22Rv1 (cell line): ENCODE measurements at regions not wholly inside any gene's neighbourhood (a gene's known extent, or its start where the extent isn't known, plus 50 kb on each side); places are given as distances from the start of the nearest gene placed in this dataset.

ENCODE experiments used
- H3K27ac ChIP-seq: fragments of 450-650 bp; 2 replicates; pipeline ENCODE4 v1.5.1; 2017
- CTCF ChIP-seq: fragments of 450-650 bp; IDR thresholded peaks from 2 replicates; pipeline ENCODE4 v1.5.1; 2017; ENCODE audit warnings: mild to moderate bottlenecking
- ZFX ChIP-seq: fragments of 450-650 bp; IDR thresholded peaks from 2 replicates; pipeline ENCODE4 v1.6.1; 2017; ENCODE audit warnings: antibody characterized with exemption, borderline replicate concordance

GRCh38 chr2:212843409-212844199 is 305.0 kb upstream of the ERBB4 start:
- H3K27ac ChIP-seq, result no peak overlapping the region
- no peak for TF ChIP-seq ZFX
- TF ChIP-seq CTCF, result no peak

- no peak overlapping the region for H3K27ac ChIP-seq
- TF ChIP-seq ZFX (no peak), CTCF (no peak)
Observed at GRCh38 chr2:212842544-212843185, 304.1 kb upstream of the ERBB4 start.

GRCh38 chr2:212841460-212841859 is 302.9 kb upstream of the ERBB4 start:
- no peak overlapping the region for H3K27ac ChIP-seq
- TF ChIP-seq CTCF (no peak), ZFX (no peak)

GRCh38 chr2:212832211-212833195 is 293.9 kb upstream of the ERBB4 start:
- H3K27ac ChIP-seq, result no peak overlapping the region
- TF ChIP-seq ZFX (no peak), CTCF (no peak)

- TF ChIP-seq ZFX (no peak), CTCF (no peak)
- H3K27ac ChIP-seq, result no peak overlapping the region
Observed at GRCh38 chr2:212831671-212832199, 293.1 kb upstream of the ERBB4 start.

GRCh38 chr2:212816267-212816666 is 277.7 kb upstream of the ERBB4 start:
- no peak overlapping the region for H3K27ac ChIP-seq
- TF ChIP-seq ZFX (no peak), CTCF (no peak)
